Natural killer cell (primary cell): ENCODE measurements at regions not wholly inside any gene's neighbourhood (a gene's known extent, or its start where the extent isn't known, plus 50 kb on each side); places are given as distances from the start of the nearest gene placed in this dataset.

Experiments used
- ATAC-seq, 3 donors: fragments of 150-1000 bp in 2 of 3; fragments of 200-7000 bp in 1 of 3; cut with Tn5 transposase; 1 replicate in 1 of 3; 2 replicates in 2 of 3; pipeline ENCODE4 v1.10.0; 2021; ENCODE audit warnings: mild to moderate bottlenecking in 2 of 3, moderate library complexity in 2 of 3
- DNase-seq, 2 donors: peaks; one replicate each; pipeline versions ENCODE4 v3.0.0 to v3.0.0-alpha.2; 2013 to 2021; ENCODE audit warnings: mixed read lengths in 1 of 2
- H3K27ac ChIP-seq: one replicate; pipeline ENCODE4 v1.5.1; 2013; ENCODE audit warnings: mild to moderate bottlenecking, low read length
- H3K27me3 ChIP-seq: one replicate; pipeline ENCODE4 v1.6.1; 2013; ENCODE audit warnings: low read length; ENCODE audit not compliant: control insufficient read depth, insufficient read depth
- H3K36me3 ChIP-seq: one replicate; pipeline ENCODE4 v1.6.1; 2013; ENCODE audit warnings: low read length; ENCODE audit not compliant: control insufficient read depth, insufficient read depth
- H3K4me1 ChIP-seq: one replicate; pipeline ENCODE4 v1.6.1; 2013; ENCODE audit warnings: low read length; ENCODE audit not compliant: control insufficient read depth, insufficient read depth
- H3K4me3 ChIP-seq: one replicate; pipeline ENCODE4 v1.5.1; 2013; ENCODE audit warnings: low read length
- H3K9me3 ChIP-seq: one replicate; pipeline ENCODE4 v1.6.1; 2013; ENCODE audit warnings: low read length; ENCODE audit not compliant: control insufficient read depth, insufficient read depth
- H3K27ac Mint-ChIP-seq, 2 donors: one replicate each; pipeline ENCODE4 v1.8.0; 2022; ENCODE audit warnings: mild to moderate bottlenecking in 2 of 2, mixed read lengths in 2 of 2, moderate library complexity in 1 of 2
- H3K27me3 Mint-ChIP-seq, 2 donors: one replicate each; pipeline ENCODE4 v1.8.0; 2022; ENCODE audit warnings: low read depth in 2 of 2, mixed read lengths in 2 of 2
- H3K36me3 Mint-ChIP-seq: one replicate; pipeline ENCODE4 v1.8.0; 2022; ENCODE audit warnings: mixed read lengths
- H3K4me1 Mint-ChIP-seq, 2 donors: one replicate each; pipeline ENCODE4 v1.8.0; 2022; ENCODE audit warnings: mixed read lengths in 2 of 2
- H3K4me3 Mint-ChIP-seq: one replicate; pipeline ENCODE4 v1.8.0; 2022; ENCODE audit warnings: mild to moderate bottlenecking, moderate library complexity, mixed read lengths
- H3K9me3 Mint-ChIP-seq, 2 donors: one replicate each; pipeline ENCODE4 v1.8.0; 2022; ENCODE audit warnings: mixed read lengths in 2 of 2
- WGBS: methylation state at CpG from one replicate; pipeline ENCODE4 v1.1.7; 2013; ENCODE audit warnings: missing lambda C conversion rate; ENCODE audit not compliant: insufficient coverage; 5-methylcytosine and 5-hydroxymethylcytosine counted together
- intact Hi-C: fragments of 100-400 bp; cut with micrococcal nuclease; formaldehyde crosslinking; loops from one replicate; pipeline ENCODE4 v1.14.2; 2022
- TF ChIP-seq, protein P1 (sequence below): fragments of 200-600 bp; IDR thresholded peaks from one replicate; pipeline ENCODE4 v1.8.0; 2022; ENCODE audit warnings: antibody characterized with exemption

DNA sequence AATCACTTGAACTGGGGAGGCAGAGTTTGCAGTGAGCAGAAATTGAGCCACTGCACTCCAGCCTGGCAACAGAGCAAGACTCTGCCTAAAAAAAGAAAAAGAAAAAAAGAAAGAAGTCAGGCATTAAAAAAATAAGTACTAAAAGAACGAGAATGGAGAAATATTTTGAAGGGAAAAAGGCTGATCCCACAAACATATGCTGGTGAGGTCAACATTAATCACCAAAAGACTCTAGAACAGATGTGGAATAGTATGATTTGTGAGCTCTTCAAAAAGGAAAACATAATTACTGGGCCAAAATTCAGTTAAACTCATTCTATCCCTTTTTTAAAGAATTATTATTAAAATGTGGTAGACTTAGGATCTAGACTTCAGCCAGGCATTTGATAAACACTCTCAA lies 61.2 kb upstream of the NRSN1 start:
- no peaks in the 10 kb centered on the region for H3K36me3 Mint-ChIP-seq
- peaks cover 11 to 17% of the 10 kb centered on the region in 2 donors for H3K9me3 Mint-ChIP-seq
- 100% methylated on average over 1 of the region's 1 CpG for WGBS

DNA sequence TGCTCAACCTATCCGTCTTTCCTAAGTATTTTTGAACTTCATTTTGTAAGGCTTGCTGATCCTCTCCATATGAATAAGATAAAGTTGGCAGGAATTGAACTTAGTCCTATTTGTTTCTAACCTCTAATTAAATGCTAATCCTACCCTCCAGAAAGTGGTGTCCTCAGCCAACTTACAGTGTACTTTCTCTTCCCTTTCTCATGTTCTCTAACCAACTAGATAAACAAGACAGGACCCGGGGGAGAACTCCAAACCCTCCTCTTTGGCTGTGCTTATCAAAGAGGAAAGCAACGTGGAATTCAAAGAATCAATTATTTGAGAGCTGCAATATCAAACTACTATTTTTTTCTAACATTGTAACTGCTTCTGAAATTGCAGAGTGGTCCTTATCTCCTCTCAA lies 56.5 kb upstream of the NRSN1 start:
- DNase-seq (no peak), ATAC-seq (no peak)

More for the DNA sequence above, 61.2 kb upstream of the NRSN1 start:
- Histone ChIP-seq H3K9me3 (no peaks in the 10 kb centered on the region), H3K27ac (no peak overlapping the region), H3K27me3 (no peaks in the 10 kb centered on the region), H3K4me3 (no peak overlapping the region), H3K36me3 (no peaks in the 10 kb centered on the region), H3K4me1 (no peaks in the 10 kb centered on the region)
- H3K4me1 Mint-ChIP-seq = no peaks in the 10 kb centered on the region
- intact Hi-C loops = no loop called here
- ATAC-seq (no peak), DNase-seq (no peak)
- H3K4me3 Mint-ChIP-seq = no peak overlapping the region
- TF ChIP-seq, protein P1, sequence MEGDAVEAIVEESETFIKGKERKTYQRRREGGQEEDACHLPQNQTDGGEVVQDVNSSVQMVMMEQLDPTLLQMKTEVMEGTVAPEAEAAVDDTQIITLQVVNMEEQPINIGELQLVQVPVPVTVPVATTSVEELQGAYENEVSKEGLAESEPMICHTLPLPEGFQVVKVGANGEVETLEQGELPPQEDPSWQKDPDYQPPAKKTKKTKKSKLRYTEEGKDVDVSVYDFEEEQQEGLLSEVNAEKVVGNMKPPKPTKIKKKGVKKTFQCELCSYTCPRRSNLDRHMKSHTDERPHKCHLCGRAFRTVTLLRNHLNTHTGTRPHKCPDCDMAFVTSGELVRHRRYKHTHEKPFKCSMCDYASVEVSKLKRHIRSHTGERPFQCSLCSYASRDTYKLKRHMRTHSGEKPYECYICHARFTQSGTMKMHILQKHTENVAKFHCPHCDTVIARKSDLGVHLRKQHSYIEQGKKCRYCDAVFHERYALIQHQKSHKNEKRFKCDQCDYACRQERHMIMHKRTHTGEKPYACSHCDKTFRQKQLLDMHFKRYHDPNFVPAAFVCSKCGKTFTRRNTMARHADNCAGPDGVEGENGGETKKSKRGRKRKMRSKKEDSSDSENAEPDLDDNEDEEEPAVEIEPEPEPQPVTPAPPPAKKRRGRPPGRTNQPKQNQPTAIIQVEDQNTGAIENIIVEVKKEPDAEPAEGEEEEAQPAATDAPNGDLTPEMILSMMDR = no peak
- H3K27me3 Mint-ChIP-seq = no peaks in the 10 kb centered on the region
- H3K27ac Mint-ChIP-seq = no peak overlapping the region

DNA sequence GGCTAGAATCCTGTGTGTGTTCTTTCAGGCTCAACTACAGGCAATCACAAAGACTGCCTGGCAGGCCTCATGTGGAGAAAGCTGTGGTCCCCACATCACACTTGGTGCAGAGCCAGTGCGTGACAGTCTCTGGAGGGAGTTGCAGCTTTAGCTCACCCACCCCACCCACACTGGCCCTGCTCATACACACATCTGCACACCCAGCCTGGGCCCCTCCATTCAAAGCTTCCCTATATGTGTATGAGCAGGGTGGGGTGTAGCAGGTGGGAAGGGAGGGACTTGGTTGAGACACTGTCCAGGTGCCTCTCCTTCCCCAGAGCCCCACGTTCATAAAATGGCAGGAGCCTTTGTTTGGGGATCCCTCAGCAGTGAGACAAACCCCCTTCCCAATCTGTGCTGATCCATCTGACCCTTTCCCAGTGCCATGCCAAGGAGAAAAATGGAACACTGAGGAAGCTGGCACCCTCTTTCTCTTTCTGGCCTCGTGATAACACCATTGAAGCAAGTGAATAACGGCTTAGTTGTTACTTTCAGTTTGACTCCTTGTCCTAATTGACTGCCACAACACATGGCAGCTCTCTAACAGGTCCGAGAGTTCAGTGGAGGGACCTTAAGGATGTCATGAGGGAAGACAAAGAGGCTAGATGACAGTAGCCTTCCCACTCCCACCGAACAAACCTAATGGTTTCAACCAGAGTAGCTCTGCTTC lies 53.8 kb upstream of the NRSN1 start:
- Mint-ChIP-seq H3K27ac (no peak overlapping the region), H3K36me3 (no peaks in the 10 kb centered on the region), H3K9me3 (peaks cover 5 to 10% of the 10 kb centered on the region in 2 donors), H3K4me3 (no peak overlapping the region), H3K27me3 (no peaks in the 10 kb centered on the region), H3K4me1 (no peaks in the 10 kb centered on the region)
- no peak overlapping the region for H3K4me3 ChIP-seq
- H3K36me3 ChIP-seq = no peaks in the 10 kb centered on the region
- no peaks in the 10 kb centered on the region for H3K4me1 ChIP-seq
- no peaks in the 10 kb centered on the region for H3K27me3 ChIP-seq
- intact Hi-C loops = no loop called here
- H3K27ac ChIP-seq = no peak overlapping the region
- TF ChIP-seq, protein P1 = no peak
- 73% methylated on average over 5 of the region's 6 CpGs for WGBS
- ATAC-seq = no peak
- DNase-seq = no peak
- H3K9me3 ChIP-seq = no peaks in the 10 kb centered on the region

More for the DNA sequence above, 56.5 kb upstream of the NRSN1 start:
- no peak overlapping the region for H3K27ac Mint-ChIP-seq
- Histone ChIP-seq H3K9me3 (no peaks in the 10 kb centered on the region), H3K36me3 (no peaks in the 10 kb centered on the region), H3K4me1 (no peaks in the 10 kb centered on the region), H3K27me3 (no peaks in the 10 kb centered on the region), H3K4me3 (no peak overlapping the region), H3K27ac (no peak overlapping the region)
- peaks cover 6 to 11% of the 10 kb centered on the region in 2 donors for H3K9me3 Mint-ChIP-seq
- H3K4me3 Mint-ChIP-seq = no peak overlapping the region
- no peaks in the 10 kb centered on the region for H3K4me1 Mint-ChIP-seq
- 89% methylated on average over 3 of the region's 3 CpGs for WGBS
- TF ChIP-seq, protein P1 = no peak
- no peaks in the 10 kb centered on the region for H3K27me3 Mint-ChIP-seq
- intact Hi-C loops = no loop called here
- no peaks in the 10 kb centered on the region for H3K36me3 Mint-ChIP-seq

DNA sequence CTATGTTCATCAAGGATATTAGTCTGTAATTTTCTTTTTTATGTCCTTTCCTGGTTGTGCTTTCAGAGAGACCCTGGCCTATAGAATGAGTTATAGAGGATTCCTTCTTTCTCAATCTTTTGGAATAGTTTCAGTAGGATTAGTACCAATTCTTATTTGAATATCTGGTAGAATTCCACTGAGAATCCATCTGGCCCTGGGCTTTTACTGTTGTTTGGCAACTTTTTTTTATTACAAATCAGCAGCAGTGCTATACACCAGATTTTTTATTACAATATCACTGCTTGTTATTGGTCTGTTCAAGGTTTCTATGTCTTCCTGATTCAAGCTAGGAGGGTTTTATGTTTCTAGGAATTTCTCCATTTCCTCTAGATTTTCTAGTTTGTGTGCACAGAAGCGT lies 50.0 kb upstream of the NRSN1 start:
- no peaks in the 10 kb centered on the region for H3K9me3 ChIP-seq
- no peak for ATAC-seq
- H3K4me1 Mint-ChIP-seq = no peaks in the 10 kb centered on the region
- no peak overlapping the region for H3K27ac Mint-ChIP-seq
- H3K27me3 Mint-ChIP-seq = no peaks in the 10 kb centered on the region
- H3K27ac ChIP-seq = no peak overlapping the region
- WGBS = no CpG with 5 or more reads among the region's 1 CpG
- H3K4me1 ChIP-seq = no peaks in the 10 kb centered on the region
- H3K36me3 Mint-ChIP-seq = no peaks in the 10 kb centered on the region
- no peak overlapping the region for H3K4me3 Mint-ChIP-seq
- H3K27me3 ChIP-seq = no peaks in the 10 kb centered on the region
- H3K36me3 ChIP-seq = no peaks in the 10 kb centered on the region
- TF ChIP-seq, protein P1 = no peak
- DNase-seq = no peak
- peaks cover 7% of the 10 kb centered on the region in 2 donors for H3K9me3 Mint-ChIP-seq
- H3K4me3 ChIP-seq = no peak overlapping the region
- intact Hi-C loops = no loop called here
